ENCODE measurements at regions not wholly inside any gene's neighbourhood (a gene's known extent, or its start where the extent isn't known, plus 50 kb on each side); places are given as distances from the start of the nearest gene placed in this dataset.
A peak's percentile ranks its signal among the peaks of the same experiment; 100 is the strongest.
"Not testable (repeated sequence)": the region's sequence is repeated elsewhere in the genome, so short reads cannot be mapped to it uniquely, and the experiment has no call there.

DNA sequence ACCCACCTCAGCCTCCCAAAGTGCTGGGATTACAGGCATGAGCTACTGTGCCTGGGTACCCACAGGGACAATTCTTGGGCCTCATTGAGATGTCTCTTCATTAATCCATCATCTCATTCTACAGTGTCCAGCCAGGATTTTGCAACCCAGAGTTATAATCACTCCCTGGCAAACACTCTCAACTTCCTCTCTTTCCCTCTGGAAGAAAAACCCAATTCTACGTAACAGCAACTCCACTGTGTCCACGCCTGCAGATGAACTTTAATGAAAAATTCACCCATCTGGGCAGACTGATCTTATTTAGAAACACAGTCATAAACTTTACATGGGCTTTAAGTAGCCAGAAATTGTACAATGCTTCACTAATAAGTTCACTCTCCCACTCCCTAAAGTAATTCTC lies 90.1 kb upstream of the ABCC4 start:
- no peak for DNase-seq (ENCODE audit: low read depth)

DNA sequence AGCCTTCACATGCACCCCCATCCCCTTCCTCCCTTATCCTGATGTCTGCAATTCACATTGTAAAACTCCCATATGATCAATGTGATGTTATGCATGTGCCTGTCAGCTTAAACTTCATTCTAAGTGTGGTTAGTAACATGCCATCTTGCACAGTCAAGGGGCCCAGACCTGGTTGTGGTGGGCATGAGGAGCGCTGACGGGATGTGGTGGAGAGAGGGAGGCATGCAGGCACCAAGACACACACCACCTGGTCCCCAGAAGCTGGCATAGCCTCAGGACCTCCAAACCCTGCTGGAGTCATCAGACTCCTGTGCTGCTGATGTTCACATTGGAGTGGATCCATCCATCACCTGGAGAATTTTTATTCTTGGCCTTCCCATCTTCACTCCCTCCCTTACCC lies 90.5 kb upstream of the ABCC4 start:
- no peak for DNase-seq (ENCODE audit: low read depth)

DNA sequence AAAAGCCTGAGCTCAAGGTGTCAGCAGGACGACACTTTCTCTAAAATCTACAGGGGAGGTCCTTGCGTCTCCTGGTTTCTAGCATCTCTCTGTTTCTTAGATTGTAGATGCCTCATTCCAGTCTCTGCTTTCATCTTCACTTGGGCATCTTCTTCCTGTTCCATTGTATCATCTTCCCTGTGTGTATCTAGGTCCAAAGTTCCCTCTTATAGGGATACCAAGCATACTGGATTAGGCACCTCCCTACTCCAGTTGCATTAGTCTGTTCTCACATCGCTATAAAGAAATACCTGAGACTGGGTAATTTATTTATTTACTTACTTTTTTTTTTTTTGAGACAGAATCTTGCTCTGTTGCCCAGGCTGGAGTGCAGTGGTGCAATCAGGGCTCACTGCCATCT lies 91.3 kb upstream of the ABCC4 start:
- no peak for DNase-seq (ENCODE audit: low read depth)

DNA sequence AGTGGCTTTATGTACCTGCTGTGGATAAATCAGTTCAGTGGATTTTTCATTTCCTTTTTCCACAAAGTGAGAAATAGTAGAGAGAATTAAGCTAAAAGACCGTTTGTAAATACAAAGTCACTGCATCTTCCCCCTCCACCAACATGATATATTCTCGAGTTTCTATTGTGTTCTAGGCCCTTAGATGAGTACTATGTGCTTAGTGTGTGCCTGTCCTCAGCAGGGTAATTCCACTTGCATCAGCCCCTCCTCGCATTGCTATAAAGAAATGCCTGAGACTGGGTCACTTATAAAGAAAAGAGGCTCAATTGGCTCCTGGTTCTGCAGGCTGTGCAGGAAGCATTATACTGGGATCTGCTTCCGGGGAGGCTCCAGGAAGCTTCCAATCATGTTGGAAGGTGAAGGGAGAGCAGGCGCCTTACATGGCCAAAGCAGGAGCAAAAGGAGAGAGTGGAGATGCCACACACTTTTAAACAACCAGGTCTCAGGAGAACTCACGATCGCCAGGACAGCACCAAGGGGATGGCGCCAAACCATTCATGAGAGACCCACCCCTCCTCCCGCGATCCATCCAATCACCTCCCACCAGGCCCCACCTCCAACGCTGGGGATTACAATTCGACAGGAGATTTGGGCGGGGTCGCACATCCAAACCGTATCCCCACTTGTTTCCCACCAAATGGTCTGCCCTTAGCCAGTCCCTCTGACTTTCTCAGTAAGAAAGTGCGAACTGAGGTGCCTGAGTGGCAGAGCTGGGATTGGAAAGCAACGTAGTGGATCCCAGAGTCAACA lies 102.3 kb upstream of the ABCC4 start:
- no peak for DNase-seq (ENCODE audit: low read depth)

DNA sequence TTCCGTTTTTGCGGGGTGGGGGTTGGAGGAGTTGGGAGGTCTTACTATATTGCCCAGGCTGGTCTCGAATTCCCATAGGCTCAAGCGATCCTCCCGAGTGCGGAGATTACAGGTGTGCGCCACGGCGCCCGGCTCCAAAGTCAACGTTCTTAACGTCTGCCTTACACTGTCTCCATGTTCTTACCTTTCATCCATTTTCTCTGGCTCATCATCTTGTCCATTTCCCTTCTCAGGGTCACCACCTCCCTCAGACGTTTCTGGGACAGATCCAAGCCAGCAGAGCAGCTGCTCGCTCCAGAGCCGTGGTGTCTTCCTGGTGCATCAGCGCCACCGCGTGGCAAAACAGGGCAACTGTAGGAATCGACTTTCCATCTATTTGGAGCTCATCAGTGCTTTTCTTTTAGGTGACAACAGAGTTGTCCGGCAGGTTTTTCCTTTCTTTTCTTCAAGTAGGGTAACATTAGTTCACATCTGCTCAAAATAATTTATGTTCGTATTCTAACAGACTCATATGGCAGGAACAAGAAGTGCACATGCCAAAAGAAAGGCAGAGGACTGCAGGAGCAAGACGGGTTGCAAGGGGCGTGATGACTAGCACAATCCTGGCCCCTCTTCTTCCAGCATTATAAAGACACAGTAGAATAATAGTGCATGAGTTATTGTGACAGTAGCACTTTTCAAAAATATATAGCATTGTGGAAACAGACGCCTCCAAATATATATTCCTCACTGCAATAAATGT lies 103.1 kb upstream of the ABCC4 start:
- DNase-seq (ENCODE audit: low read depth): peak; percentile 55

DNA sequence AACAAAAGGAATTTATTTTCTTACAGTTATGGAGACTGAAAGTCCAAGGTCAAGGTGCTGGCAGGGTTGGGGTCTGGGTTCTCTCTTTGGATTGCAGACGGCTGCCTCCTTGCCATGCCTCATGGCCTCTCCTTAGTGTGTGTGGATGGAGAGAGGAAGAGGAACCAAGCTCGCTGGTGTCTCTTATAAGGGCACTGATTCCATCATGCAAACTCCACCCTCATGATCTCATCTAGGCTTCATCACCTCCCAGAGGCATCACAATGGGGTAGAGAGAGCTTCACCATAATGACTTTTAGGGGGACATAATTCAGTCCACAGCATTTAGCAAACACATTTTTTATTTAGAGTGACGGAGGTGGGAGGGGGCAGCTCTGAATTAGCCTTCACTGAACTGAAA lies 104.9 kb upstream of the ABCC4 start:
- no peak for DNase-seq (ENCODE audit: low read depth)

DNA sequence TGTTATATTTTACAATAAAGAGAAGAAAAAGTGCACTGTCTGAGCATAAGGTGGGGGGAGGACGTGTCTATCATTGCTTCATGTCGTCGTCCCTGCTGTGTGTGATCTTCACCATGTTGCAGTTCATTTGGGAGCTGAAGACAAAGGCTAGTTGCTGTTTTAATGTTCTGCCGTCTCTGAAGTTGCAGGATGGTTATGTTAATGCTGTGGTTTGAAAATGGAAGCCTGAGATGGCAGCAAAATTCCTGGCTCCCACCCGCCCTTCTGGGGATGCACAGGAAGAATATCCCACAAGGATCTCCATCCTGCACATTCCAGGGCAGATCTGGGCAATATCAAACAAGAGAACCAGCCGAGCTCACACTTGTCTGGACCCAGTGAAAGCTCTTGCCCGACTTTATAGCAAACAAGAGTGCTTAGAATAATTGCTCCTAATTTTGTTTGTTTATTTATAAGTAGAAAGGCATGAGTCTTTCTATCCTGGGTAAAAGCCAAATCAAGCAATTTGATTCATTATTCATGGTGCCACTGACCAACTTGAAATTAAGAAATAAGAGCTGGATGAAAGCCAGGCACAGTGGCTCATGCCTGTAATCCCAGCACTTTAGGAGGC lies 110.3 kb upstream of the ABCC4 start:
- DNase-seq (ENCODE audit: low read depth): no peak

DNA sequence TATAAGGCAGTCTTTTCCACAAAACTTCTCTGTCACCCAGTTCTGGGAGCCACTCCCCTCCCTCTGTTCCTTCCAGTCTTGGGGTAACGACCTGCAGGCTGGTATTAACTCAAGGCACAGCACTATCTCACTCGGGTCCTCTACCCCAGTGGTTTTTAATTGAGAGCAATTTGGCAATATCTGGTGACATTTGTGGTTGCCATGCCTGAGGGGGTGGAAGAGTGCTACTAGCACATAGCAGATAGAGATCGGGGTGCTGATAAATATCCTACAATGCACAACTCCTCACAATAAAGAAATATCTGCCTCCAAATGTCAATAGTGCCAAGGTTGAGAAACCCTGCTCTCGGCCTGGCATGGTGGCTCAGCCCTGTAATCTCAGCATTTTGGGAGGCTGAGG lies 117.7 kb upstream of the ABCC4 start:
- DNase-seq (ENCODE audit: low read depth): no peak

DNA sequence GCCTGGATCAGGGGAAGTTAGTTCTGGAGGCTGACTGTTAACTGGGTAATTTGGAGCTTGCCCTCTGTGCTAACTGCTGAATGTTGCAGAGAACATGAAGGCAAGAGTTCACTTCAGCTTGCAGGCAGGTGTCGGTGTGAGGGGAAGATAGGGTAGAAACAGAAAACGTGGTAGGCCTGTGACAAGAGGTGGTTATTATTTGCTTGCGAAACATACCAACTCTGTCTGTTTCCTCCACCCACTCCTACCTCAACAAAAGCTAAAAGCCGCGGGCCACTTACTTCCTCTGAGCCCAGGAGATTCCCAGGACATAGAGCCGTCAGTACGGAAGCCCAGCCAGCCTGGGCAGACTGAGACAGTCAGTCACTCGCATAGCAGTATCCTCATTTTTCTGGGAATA lies 119.2 kb upstream of the ABCC4 start:
- no peak for DNase-seq (ENCODE audit: low read depth)

DNA sequence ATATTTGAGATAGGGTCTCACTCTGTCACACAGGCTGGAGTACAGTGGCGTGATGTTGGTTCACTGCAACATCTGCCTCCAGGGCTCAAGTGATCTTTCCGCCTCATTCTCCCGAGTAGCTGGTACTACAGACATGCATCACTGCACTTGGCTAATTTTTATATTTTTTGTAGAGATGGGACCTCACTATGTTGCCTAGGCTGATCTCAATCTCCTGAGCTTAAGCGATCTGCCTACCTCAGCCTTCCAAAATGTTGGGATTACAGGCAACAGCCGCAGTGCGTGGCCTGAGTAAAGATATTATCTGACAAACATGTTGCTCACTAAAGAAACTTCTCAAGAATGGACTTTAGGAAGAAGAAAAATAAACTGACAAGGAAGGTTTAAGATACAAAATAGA lies 125.4 kb upstream of the ABCC4 start:
- DNase-seq (ENCODE audit: low read depth): no peak

DNA sequence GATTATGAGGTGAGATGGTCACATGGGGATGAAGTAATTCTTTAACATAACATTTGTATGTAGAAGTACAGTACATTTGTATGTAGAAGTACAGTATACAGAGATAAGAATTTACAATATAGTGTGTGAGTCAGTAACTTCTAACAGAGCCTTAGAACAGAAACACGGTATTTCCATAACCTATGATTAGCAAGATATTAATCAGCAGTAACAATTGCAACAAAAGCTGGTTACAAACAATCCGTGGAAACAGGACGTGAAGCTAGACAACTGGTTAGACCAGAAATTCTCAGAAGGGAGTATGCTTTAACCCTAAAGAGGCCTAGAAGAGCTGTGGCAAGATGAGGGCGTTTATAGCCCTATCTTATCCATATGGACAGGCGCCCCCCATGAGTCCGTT lies 122.0 kb upstream of the CLDN10 start:
- not testable (repeated sequence) for DNase-seq (ENCODE audit: low read depth)

DNA sequence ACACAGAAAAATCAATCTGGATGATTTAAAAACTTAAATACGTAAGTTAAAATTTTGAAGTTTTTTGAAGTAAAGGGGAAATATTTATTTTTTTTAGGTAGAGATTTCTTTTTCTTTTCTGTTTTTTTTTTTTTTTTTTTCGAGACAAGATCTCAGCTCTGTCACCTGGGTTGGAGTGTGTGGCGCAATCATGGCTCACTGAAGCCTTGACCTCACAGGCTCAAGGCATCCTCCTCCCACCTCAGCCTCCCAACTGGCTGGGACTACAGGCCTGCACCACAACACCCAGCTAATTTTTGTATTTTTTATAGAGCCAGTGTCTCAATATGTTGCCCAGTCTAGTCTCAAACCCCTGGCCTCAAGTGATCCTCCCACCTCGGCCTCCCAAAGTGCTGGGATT lies 120.4 kb upstream of the CLDN10 start:
- DNase-seq (ENCODE audit: low read depth): no peak

DNA sequence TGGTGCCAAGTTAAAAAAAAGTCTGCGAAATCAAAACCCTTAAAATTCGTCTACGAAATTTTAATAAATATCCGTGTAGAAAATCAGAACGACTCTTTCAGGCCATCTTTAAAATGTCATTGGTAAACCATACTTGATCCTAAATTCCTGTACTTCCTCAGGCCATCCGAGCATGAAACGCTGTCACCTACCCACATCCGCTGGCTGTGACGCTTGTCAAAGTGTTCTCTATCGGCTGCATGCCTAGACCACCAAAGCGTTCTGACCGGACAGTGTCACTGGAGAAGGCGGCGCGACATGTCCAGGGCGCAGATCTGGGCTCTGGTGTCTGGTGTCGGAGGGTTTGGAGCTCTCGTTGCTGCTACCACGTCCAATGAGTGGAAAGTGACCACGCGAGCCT lies 119.0 kb upstream of the CLDN10 start:
- no peak for DNase-seq (ENCODE audit: low read depth)

DNA sequence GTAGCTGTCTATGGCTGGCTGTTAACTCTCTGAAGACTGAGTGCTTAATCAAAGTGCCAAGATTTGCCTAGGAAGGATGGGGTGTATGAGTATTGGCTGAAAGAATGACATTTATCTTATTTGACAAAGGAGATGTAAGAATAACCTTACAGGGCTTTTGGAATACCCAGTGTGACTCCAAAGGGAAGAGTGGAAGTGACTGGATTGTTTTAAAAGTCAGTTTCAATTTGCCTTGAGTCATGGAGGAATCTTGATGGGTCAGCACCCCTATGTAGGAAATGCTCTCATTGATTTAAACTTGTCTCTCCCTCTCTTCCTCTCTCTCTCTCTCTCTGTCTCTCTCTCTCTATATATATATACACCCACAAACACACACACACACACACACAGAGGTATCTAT lies 118.4 kb upstream of the CLDN10 start:
- no peak for DNase-seq (ENCODE audit: low read depth)

DNA sequence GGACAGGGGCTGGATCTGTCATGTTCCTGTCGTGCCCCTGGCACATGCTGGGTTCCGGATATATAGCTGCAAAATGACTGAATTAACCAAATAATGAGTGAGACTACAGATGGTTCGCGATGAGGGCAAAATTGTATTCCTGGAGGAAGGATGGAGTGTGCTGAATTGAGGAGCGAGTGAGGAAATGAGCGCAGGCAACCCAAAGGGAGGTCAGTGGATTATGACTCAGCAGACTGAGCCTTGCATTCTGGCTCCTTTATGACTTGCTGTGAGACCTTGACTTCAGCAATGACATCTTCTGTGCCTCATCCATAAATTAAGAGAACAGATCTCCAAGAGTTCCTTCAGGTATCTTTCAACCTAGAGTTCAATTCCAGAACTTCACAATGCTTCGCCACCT lies 115.0 kb upstream of the CLDN10 start:
- DNase-seq (ENCODE audit: low read depth): no peak

DNA sequence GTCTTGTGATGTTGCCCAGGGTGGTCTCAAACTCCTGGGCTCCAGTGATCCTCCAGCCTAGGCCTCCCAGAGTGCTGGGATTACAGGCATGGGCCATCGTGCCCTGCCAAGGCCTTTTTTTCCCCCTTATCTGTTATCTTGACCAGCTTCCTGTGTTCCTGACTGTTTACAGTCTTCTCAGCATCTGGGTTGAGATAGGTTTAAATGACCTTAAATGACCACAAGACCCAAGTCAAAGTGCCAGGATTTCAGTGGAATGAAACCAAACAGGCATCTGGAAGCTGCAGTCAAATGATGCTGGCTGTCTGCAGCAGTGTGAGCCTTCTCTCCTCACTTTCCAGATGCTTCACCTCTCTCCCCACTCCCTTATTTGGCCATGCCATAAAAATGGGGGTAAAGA lies 114.2 kb upstream of the CLDN10 start:
- DNase-seq (ENCODE audit: low read depth): no peak

DNA sequence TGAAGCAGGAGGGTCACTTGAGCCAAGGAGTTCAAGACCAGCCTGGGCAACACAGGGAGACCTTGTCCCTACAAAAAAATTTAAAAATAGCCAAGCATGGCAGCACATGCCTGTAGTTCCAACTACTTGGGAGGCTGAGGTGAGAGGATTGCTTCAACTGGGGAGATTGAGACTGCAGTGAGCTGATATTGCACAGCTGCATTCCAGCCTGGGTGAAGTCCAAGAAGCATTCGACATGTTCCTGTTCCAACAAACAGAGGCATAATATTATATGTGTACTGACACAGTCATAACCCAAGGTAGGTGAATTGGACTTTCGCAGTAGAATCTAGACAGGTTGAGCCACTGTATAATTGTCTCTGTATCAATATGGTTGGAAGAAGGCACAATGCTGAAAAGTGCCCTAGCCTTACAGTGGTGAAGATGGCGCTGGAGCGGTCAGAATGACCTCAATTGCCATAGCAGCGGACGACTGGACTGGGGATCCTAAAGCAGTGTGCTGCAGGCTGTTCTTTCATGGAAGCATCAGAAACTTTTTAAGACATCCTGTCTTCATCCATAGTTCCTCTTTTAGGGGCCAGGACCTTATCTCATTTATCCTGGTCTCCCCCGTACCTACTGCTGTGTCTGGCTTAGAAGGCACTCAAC lies 112.0 kb upstream of the CLDN10 start:
- no peak for DNase-seq (ENCODE audit: low read depth)

DNA sequence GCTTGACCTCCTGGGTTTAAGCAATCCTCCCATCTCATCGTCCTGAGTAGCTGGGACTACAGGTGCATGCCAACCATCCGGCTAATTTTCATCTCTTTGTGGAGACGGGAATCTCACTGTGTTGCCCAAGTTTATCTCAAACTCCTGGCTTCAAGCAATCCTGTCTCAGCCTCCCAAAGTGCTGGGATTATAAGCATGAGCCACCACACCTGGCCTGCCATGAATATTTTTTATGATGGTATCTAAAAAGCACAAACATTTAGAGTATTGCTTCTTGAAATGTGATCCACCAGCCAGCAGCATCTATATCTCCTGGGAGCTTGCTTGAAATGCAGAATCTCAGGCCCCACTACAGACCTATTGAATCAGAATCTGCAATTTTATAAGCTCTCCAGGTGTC lies 111.2 kb upstream of the CLDN10 start:
- DNase-seq (ENCODE audit: low read depth): no peak

DNA sequence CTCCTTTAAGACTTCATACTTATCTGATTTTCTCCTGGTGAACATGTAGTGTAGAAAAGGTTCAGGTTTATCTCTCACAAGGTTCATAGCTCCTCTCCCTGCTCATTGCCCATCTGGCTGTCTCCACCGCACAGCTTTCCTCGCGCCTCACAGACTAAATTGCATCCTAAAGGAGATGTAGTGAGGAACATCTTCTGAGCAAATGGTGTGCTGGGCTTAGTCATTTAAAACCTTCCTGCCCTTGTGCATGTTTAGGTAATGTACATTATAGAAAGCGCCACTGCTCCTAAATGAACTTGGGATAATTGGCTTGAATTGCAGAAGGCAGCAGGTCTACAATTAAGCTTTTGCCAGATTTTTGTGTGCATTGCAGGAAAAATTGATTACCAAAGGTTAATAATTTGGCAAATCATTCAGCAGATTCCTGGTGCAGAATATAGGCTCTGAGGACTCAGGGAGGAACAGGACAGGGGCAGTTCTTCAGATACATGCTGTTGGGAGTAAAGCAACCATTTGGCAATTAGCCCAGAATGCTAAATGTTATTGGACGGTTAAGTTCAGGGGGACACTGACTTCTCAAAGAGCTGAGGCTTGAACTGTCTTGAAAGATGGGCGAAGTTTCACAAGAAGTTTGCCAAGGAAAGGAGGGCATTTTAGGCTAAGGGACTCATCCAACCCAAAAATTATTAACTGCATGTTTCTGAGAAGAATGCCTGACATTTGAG lies 108.4 kb upstream of the CLDN10 start:
- DNase-seq (ENCODE audit: low read depth): no peak

DNA sequence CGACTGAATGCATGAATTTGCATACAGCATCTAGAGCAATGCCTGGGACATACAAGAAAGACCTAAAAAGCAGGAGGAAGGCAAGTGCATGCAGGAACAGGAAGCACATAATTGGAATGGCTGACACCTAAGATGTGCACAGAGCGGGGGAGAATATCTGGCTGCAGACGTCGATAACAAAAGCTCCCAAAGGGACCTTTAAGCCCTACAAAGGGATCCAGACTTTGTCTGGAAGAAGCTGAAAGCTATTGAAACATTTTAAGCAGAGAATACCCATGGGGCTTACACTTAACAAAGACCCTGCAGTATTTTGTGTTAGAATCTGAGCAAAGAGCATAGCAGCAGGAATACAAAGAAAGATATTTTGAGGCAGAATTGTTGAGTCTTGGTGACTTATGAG lies 107.4 kb upstream of the CLDN10 start:
- DNase-seq (ENCODE audit: low read depth): no peak

DNA sequence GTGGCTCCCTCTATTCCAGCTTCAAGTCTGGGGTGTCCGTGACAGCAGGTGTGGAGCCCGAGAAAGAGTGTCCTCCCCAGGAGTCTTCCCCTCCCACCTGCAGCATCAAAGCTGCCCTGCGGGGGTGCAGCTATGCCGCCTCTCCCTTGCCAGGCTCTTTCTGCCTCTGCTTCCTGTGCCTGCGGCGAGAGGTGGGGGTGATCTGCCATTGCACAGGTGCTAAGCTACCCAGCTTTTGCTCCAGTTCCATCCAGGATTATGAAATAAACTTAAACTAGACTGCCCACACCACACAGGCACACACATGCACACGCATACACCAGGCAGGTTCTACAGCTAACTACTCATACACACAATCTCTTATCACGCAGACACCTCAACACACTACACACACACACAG lies 104.7 kb upstream of the CLDN10 start:
- DNase-seq (ENCODE audit: low read depth): no peak

DNA sequence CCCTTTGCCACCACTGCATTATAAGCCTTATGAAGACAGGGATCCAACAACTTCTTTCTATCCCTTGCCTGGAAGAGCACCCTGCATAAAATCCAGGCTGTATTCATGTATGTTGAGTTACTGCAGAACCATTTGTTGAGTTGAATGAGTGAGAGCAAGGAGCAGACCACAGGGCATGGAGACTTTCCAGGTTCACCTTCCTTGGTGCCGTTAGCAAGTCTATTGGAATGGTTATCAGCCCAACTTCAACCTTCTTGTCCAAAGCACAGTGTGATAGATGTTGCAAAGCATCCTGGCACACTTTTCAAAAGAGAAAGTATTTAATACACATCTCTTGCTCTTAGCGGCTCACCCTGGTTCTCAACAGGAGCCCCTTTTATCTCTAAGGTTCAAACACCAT lies 100.9 kb upstream of the CLDN10 start:
- no peak for DNase-seq (ENCODE audit: low read depth)

All from activated gamma-delta T cell treated with anti-CD3 and anti-CD28 coated beads, Interleukin-2, amount 50 U/mL, for 16 hours (primary cell).